Ovary (tissue), 3 donors: ENCODE measurements at regions not wholly inside any gene's neighbourhood (a gene's known extent, or its start where the extent isn't known, plus 50 kb on each side); places are given as distances from the start of the nearest gene placed in this dataset.

ENCODE experiments used
- CTCF ChIP-seq, 3 donors: fragments of 450-650 bp in 2 of 3; fragments of 200-600 bp in 1 of 3; IDR thresholded peaks; one replicate each; pipeline versions ENCODE4 v1.5.1 to v1.8.0; 2016 to 2022; ENCODE audit warnings: antibody characterized with exemption in 3 of 3, mild to moderate bottlenecking in 1 of 3
- POLR2A ChIP-seq: fragments of 450-650 bp; IDR thresholded peaks from one replicate; pipeline ENCODE4 v1.6.1; 2017; ENCODE audit warnings: antibody characterized with exemption, mild to moderate bottlenecking, moderate library complexity
- donor health status: DM: no; HTN: no; CAD: no.

- no peak for TF ChIP-seq CTCF (IDR thresholded peaks at IDR 0.05)
- no peak for TF ChIP-seq POLR2A
Measured at GRCh38 chr21:35482096-35482495, 433.0 kb upstream of the RUNX1 start.
